CD4-positive, alpha-beta T cell (primary cell): ENCODE measurements at regions not wholly inside any gene's neighbourhood (a gene's known extent, or its start where the extent isn't known, plus 50 kb on each side); places are given as distances from the start of the nearest gene placed in this dataset.

Experiments
- ATAC-seq: fragments of 200-7000 bp; cut with Tn5 transposase; one replicate; pipeline ENCODE4 v1.10.0; 2022; ENCODE audit warnings: mild to moderate bottlenecking; ENCODE audit not compliant: poor library complexity
- CTCF ChIA-PET: fragments of 350-600 bp; sonication (Branson Sonifier 250); formaldehyde crosslinking; loops from one replicate; lab custom pipeline; 2021; ENCODE audit warnings: antibody characterized with exemption, inconsistent platforms; lab: Charles Lee
- POLR2A ChIA-PET: fragments of 350-600 bp; sonication (Branson Sonifier 250); formaldehyde crosslinking; loops from one replicate; lab custom pipeline; 2021; ENCODE audit warnings: antibody characterized with exemption, inconsistent platforms; lab: Charles Lee
- DNase-seq, 14 experiments: peaks; one replicate each; pipeline ENCODE4 v3.0.0-alpha.2; 2013 to 2020; ENCODE audit warnings: mixed read lengths in 2 of 14
- H3K27ac ChIP-seq, 2 donors: one replicate each; pipeline versions ENCODE4 v1.5.1 to v1.7.0; 2013; ENCODE audit warnings: low read length in 2 of 2, low read depth in 1 of 2, mild to moderate bottlenecking in 1 of 2
- H3K27me3 ChIP-seq, 2 experiments: 1 replicate in 1 of 2; 2 replicates in 1 of 2; pipeline versions ENCODE4 v1.6.1 to v1.7.0; 2013; ENCODE audit warnings: low read length in 2 of 2, control low read depth in 1 of 2, mild to moderate bottlenecking in 1 of 2, moderate library complexity in 1 of 2; ENCODE audit not compliant: insufficient read depth in 2 of 2, control insufficient read depth in 1 of 2
- H3K36me3 ChIP-seq: one replicate; pipeline ENCODE4 v1.6.1; 2013; ENCODE audit warnings: low read length, control low read depth; ENCODE audit not compliant: insufficient read depth
- H3K4me1 ChIP-seq: one replicate; pipeline ENCODE4 v1.6.1; 2013; ENCODE audit warnings: low read length, control low read depth; ENCODE audit not compliant: insufficient read depth
- H3K4me3 ChIP-seq: one replicate; pipeline ENCODE4 v1.5.1; 2013; ENCODE audit warnings: mild to moderate bottlenecking, low read length, moderate library complexity
- H3K9me3 ChIP-seq, 2 experiments: 1 replicate in 1 of 2; 2 replicates in 1 of 2; pipeline versions ENCODE4 v1.6.1 to v1.7.0; 2013; ENCODE audit warnings: low read length in 2 of 2, mild to moderate bottlenecking in 2 of 2, control low read depth in 1 of 2, moderate library complexity in 1 of 2; ENCODE audit not compliant: control insufficient read depth in 1 of 2, insufficient read depth in 1 of 2
- H3K27ac Mint-ChIP-seq: one replicate; pipeline ENCODE4 v1.8.0; 2020; ENCODE audit warnings: mixed read lengths
- H3K27me3 Mint-ChIP-seq: one replicate; pipeline ENCODE4 v1.8.0; 2021; ENCODE audit warnings: mixed read lengths
- H3K36me3 Mint-ChIP-seq: one replicate; pipeline ENCODE4 v1.8.0; 2021; ENCODE audit warnings: low read depth, mixed read lengths
- H3K4me1 Mint-ChIP-seq: one replicate; pipeline ENCODE4 v1.8.0; 2021; ENCODE audit warnings: low read depth, mixed read lengths
- H3K4me3 Mint-ChIP-seq: one replicate; pipeline ENCODE4 v1.8.0; 2020; ENCODE audit warnings: mild to moderate bottlenecking, mixed read lengths
- H3K9me3 Mint-ChIP-seq: one replicate; pipeline ENCODE4 v1.8.0; 2020; ENCODE audit warnings: mixed read lengths
- CTCF ChIP-seq: fragments of 200-600 bp; IDR thresholded peaks from one replicate; pipeline ENCODE4 v1.8.0; 2022; ENCODE audit warnings: antibody characterized with exemption, mild to moderate bottlenecking
- intact Hi-C, 2 experiments: fragments of 100-400 bp; cut with DNase I in 1 of 2; cut with micrococcal nuclease in 1 of 2; formaldehyde crosslinking; loops; one replicate each; pipeline versions ENCODE4 v1.15.1 to v1.9.0; 2023 to 2025; cut with DNase I, micrococcal nuclease

DNA sequence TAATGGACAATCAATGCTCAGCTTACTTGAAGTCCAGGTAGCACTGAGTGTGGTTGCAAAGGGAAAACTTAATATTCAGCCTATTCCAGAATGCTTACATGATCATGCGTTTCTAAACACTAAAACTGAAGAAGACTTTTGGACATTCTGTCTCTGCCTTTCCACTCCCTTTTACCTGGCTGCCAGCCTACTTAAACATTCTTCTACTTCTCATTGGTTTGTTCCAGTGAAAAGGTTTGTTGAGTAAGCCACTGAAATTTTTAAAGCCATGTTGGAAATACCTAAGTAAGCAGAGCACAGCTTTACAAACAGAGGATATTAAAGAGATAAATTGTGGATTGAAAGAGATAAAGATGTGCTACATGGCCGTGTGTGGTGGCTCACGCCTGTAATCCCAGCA is 1280.8 kb upstream of the AUTS2 start:
- no peak overlapping the region for H3K4me3 Mint-ChIP-seq
- ChIA-PET CTCF (no interaction called here), POLR2A (no interaction called here)
- H3K9me3 ChIP-seq: peaks cover 5 to 16% of the 10 kb centered on the region in 2 experiments
- no peak overlapping the region for H3K4me3 ChIP-seq
- H3K36me3 ChIP-seq: no peaks in the 10 kb centered on the region
- no peaks in the 10 kb centered on the region for H3K4me1 Mint-ChIP-seq
- H3K27ac ChIP-seq: no peak overlapping the region
- no peaks in the 10 kb centered on the region for H3K27me3 ChIP-seq
- no peaks in the 10 kb centered on the region for H3K27me3 Mint-ChIP-seq
- ATAC-seq (no peak), DNase-seq (no peak)
- no peaks in the 10 kb centered on the region for H3K36me3 Mint-ChIP-seq
- H3K4me1 ChIP-seq: no peaks in the 10 kb centered on the region
- intact Hi-C loops: no loop called here
- no peak overlapping the region for H3K27ac Mint-ChIP-seq
- no peak for TF ChIP-seq CTCF
- peaks cover 18% of the 10 kb centered on the region for H3K9me3 Mint-ChIP-seq

DNA sequence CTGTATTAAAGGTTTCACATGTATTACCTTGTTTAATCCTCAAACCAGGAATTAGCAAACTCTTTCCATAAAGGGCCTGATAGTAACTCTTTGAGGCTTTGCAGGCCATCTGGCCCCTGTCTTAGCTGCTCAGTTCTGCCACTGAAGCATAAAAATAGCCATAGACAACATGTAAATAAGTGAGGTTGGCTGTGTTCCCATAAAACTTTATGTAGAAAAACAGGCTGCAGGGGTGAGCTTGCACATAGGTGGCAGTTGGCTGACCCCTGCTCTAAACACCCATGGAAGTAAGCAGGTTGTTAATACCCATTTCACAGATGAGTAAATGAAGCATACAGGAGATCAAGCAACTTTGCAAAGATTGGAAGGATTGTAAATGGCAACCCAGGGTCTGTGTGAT is 1279.2 kb upstream of the AUTS2 start:
- intact Hi-C loops: no loop called here
- no peak for TF ChIP-seq CTCF
- Histone ChIP-seq H3K9me3 (peaks cover 5 to 11% of the 10 kb centered on the region in 2 experiments), H3K27ac (no peak overlapping the region), H3K27me3 (no peaks in the 10 kb centered on the region), H3K4me1 (no peaks in the 10 kb centered on the region), H3K36me3 (no peaks in the 10 kb centered on the region), H3K4me3 (no peak overlapping the region)
- H3K27ac Mint-ChIP-seq: no peak overlapping the region
- no peaks in the 10 kb centered on the region for H3K4me1 Mint-ChIP-seq
- no peak for DNase-seq
- ChIA-PET CTCF (no interaction called here), POLR2A (no interaction called here)
- no peak for ATAC-seq
- no peaks in the 10 kb centered on the region for H3K27me3 Mint-ChIP-seq
- H3K36me3 Mint-ChIP-seq: no peaks in the 10 kb centered on the region
- H3K9me3 Mint-ChIP-seq: peaks cover 12% of the 10 kb centered on the region
- H3K4me3 Mint-ChIP-seq: no peak overlapping the region

DNA sequence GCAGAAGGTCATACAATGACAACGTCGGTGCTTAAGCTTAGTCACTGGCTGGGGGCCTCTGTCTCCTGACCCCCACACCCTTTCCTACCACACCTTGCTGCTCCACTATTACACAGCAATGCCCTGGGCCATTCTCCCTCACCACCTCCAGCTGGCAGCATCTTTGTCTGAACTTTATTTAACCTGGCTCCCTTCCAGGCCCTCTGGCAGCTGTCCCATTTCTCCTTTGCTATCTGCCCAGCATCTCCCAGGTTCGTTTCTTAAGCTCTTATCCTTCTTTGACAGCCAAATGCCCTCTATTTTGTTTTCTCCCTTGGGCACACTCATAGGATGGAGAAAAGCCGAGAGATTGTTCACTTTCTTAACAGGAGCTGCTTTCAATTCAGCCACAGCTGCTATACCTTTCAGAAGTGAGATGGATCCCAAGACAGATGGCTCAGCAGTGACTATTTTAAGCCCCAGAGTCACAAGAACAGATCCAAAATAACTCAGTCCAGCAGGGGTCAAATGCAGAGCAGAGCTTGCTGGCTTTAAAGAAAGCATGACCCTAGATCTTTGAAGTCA is 1277.1 kb upstream of the AUTS2 start:
- H3K27ac Mint-ChIP-seq: no peak overlapping the region
- H3K27me3 Mint-ChIP-seq: no peaks in the 10 kb centered on the region
- peaks cover 0 to 8% of the 10 kb centered on the region in 2 experiments for H3K9me3 ChIP-seq
- TF ChIP-seq CTCF: no peak
- no peaks in the 10 kb centered on the region for H3K4me1 ChIP-seq
- DNase-seq: no peak
- H3K4me3 ChIP-seq: no peak overlapping the region
- POLR2A ChIA-PET: no interaction called here
- intact Hi-C loops: no loop called here
- peaks cover 4% of the 10 kb centered on the region for H3K9me3 Mint-ChIP-seq
- H3K4me3 Mint-ChIP-seq: no peak overlapping the region
- no peak for ATAC-seq
- H3K27me3 ChIP-seq: no peaks in the 10 kb centered on the region
- H3K36me3 Mint-ChIP-seq: no peaks in the 10 kb centered on the region
- CTCF ChIA-PET: no interaction called here
- H3K4me1 Mint-ChIP-seq: no peaks in the 10 kb centered on the region
- H3K27ac ChIP-seq: no peak overlapping the region
- no peaks in the 10 kb centered on the region for H3K36me3 ChIP-seq
